Neuronal stem cell (in vitro differentiated cells): ENCODE measurements at regions not wholly inside any gene's neighbourhood (a gene's known extent, or its start where the extent isn't known, plus 50 kb on each side); places are given as distances from the start of the nearest gene placed in this dataset.
A peak's percentile ranks its signal among the peaks of the same experiment; 100 is the strongest.

ENCODE experiments used
- DNase-seq: peaks from one replicate; pipeline ENCODE4 v3.0.0-alpha.2; 2013; ENCODE audit warnings: low spot score
- H2AFZ ChIP-seq: one replicate; pipeline ENCODE4 v1.6.1; 2013; ENCODE audit warnings: mild to moderate bottlenecking, low read length, inconsistent platforms
- H2AK5ac ChIP-seq: 2 replicates; pipeline ENCODE4 v1.6.1; 2013; ENCODE audit warnings: low read depth, mild to moderate bottlenecking, inconsistent platforms, low read length, moderate library complexity, mixed read lengths
- H2BK120ac ChIP-seq: 2 replicates; pipeline ENCODE4 v1.6.1; 2013; ENCODE audit warnings: low read depth, mild to moderate bottlenecking, inconsistent platforms, low read length, moderate library complexity, mixed read lengths
- H2BK12ac ChIP-seq: one replicate; pipeline ENCODE4 v1.6.1; 2013; ENCODE audit warnings: low read length, inconsistent platforms
- H2BK15ac ChIP-seq: 2 replicates; pipeline ENCODE4 v1.6.1; 2013; ENCODE audit warnings: mild to moderate bottlenecking, low read length, inconsistent platforms, mixed read lengths
- H2BK5ac ChIP-seq: one replicate; pipeline ENCODE4 v1.6.1; 2013; ENCODE audit warnings: inconsistent platforms, mild to moderate bottlenecking, low read length, moderate library complexity
- H3K14ac ChIP-seq: one replicate; pipeline ENCODE4 v1.6.1; 2013; ENCODE audit warnings: low read length, inconsistent platforms
- H3K18ac ChIP-seq: 2 replicates; pipeline ENCODE4 v1.6.1; 2013; ENCODE audit warnings: low read length, inconsistent platforms
- H3K23ac ChIP-seq: 2 replicates; pipeline ENCODE4 v1.6.1; 2013; ENCODE audit warnings: low read depth, mild to moderate bottlenecking, mixed read lengths, low read length, inconsistent platforms; ENCODE audit not compliant: poor library complexity
- H3K27ac ChIP-seq: replicated peaks from 3 replicates; pipeline ENCODE4 v1.5.1; 2013; ENCODE audit warnings: low read length, inconsistent platforms
- H3K27me3 ChIP-seq, 3 experiments: 2 replicates each; pipeline ENCODE4 v1.6.1; 2013; ENCODE audit warnings: low read length in 3 of 3, mild to moderate bottlenecking in 2 of 3, inconsistent platforms in 1 of 3, low read depth in 1 of 3, mixed read lengths in 1 of 3, moderate library complexity in 1 of 3; ENCODE audit not compliant: control insufficient read depth in 3 of 3, insufficient read depth in 3 of 3
- H3K36me3 ChIP-seq, 2 donors: replicated peaks in 1 of 2; 2 replicates each; pipeline ENCODE4 v1.6.1; 2013; ENCODE audit warnings: low read length in 2 of 2; ENCODE audit not compliant: control insufficient read depth in 2 of 2, insufficient read depth in 2 of 2
- H3K4ac ChIP-seq: 2 replicates; pipeline ENCODE4 v1.6.1; 2013; ENCODE audit warnings: inconsistent platforms, mild to moderate bottlenecking, low read length, moderate library complexity
- H3K4me1 ChIP-seq, 2 donors: 1 replicate in 1 of 2; 2 replicates in 1 of 2; pipeline ENCODE4 v1.6.1; 2013; ENCODE audit warnings: low read length in 2 of 2, low read depth in 1 of 2; ENCODE audit not compliant: control insufficient read depth in 2 of 2, insufficient read depth in 1 of 2
- H3K4me2 ChIP-seq: one replicate; pipeline ENCODE4 v1.6.1; 2013; ENCODE audit warnings: mild to moderate bottlenecking, low read length, inconsistent platforms; ENCODE audit not compliant: insufficient read depth, poor library complexity, severe bottlenecking
- H3K4me3 ChIP-seq, 2 donors: 2 replicates each; pipeline ENCODE4 v1.5.1; 2013; ENCODE audit warnings: low read length in 2 of 2, mild to moderate bottlenecking in 2 of 2, inconsistent platforms in 1 of 2, moderate library complexity in 1 of 2
- H3K79me1 ChIP-seq: one replicate; pipeline ENCODE4 v1.6.1; 2013; ENCODE audit warnings: low read depth, mild to moderate bottlenecking, inconsistent platforms, low read length, moderate library complexity
- H3K9ac ChIP-seq: one replicate; pipeline ENCODE4 v1.6.1; 2013; ENCODE audit warnings: mild to moderate bottlenecking, low read depth, low read length, inconsistent platforms; ENCODE audit not compliant: poor library complexity
- H3K9me3 ChIP-seq, 2 donors: replicated peaks in 1 of 2; 2 replicates each; pipeline versions ENCODE3 to v1.6.1; 2013; ENCODE audit warnings: low read length in 2 of 2, mild to moderate bottlenecking in 2 of 2, inconsistent platforms in 1 of 2, low read depth in 1 of 2, mixed read lengths in 1 of 2, moderate library complexity in 1 of 2; ENCODE audit not compliant: control insufficient read depth in 2 of 2, insufficient read depth in 1 of 2
- H4K8ac ChIP-seq: one replicate; pipeline ENCODE4 v1.6.1; 2013; ENCODE audit warnings: low read depth, mild to moderate bottlenecking, inconsistent platforms, low read length, moderate library complexity
- H4K91ac ChIP-seq: one replicate; pipeline ENCODE4 v1.6.1; 2013; ENCODE audit warnings: low read length, low read depth, mild to moderate bottlenecking, inconsistent platforms; ENCODE audit not compliant: poor library complexity
- WGBS, 2 donors: extraction: QIAGEN DNeasy Blood & Tissue Kit; methylation state at CpG; one replicate each; pipeline ENCODE4 v1.1.7; 2013; ENCODE audit warnings: missing lambda C conversion rate in 2 of 2, mixed read lengths in 1 of 2; ENCODE audit not compliant: insufficient read length in 2 of 2, insufficient replicate concordance in 1 of 2; ENCODE audit errors: extremely low coverage in 2 of 2; 5-methylcytosine and 5-hydroxymethylcytosine counted together

GRCh38 chr2:57677296-57677695, 369.3 kb upstream of the VRK2 start:
- no peak overlapping the region for H2AFZ ChIP-seq
- H3K9ac ChIP-seq, result no peak overlapping the region
- no peak overlapping the region for H4K91ac ChIP-seq
- no peaks in the 10 kb centered on the region for H3K9me3 ChIP-seq
- no peak overlapping the region for H2BK5ac ChIP-seq
- no peak overlapping the region for H3K4me3 ChIP-seq
- no peak overlapping the region for H2BK12ac ChIP-seq
- no peaks in the 10 kb centered on the region for H3K36me3 ChIP-seq
- DNase-seq, result no peak
- H4K8ac ChIP-seq, result no peak overlapping the region
- H2AK5ac ChIP-seq, result no peak overlapping the region
- H3K14ac ChIP-seq, result no peak overlapping the region
- no peaks in the 10 kb centered on the region for H3K27me3 ChIP-seq
- no peak overlapping the region for H3K27ac ChIP-seq
- no peak overlapping the region for H3K23ac ChIP-seq
- no peak overlapping the region for H2BK120ac ChIP-seq
- no peaks in the 10 kb centered on the region for H3K79me1 ChIP-seq
- H2BK15ac ChIP-seq, result no peak overlapping the region
- no peaks in the 10 kb centered on the region for H3K4me1 ChIP-seq
- no peak overlapping the region for H3K4me2 ChIP-seq
- no peak overlapping the region for H3K4ac ChIP-seq
- H3K18ac ChIP-seq, result no peak overlapping the region

- Histone ChIP-seq H2BK120ac (no peak overlapping the region), H3K27ac (no peak overlapping the region), H2AK5ac (no peak overlapping the region), H3K23ac (no peak overlapping the region), H3K4ac (no peak overlapping the region), H3K4me2 (no peak overlapping the region), H3K18ac (no peak overlapping the region), H3K9me3 (no peaks in the 10 kb centered on the region), H3K79me1 (no peaks in the 10 kb centered on the region), H4K8ac (no peak overlapping the region), H3K14ac (no peak overlapping the region), H4K91ac (no peak overlapping the region), H3K36me3 (no peaks in the 10 kb centered on the region), H3K4me1 (no peaks in the 10 kb centered on the region), H3K27me3 (no peaks in the 10 kb centered on the region), H2AFZ (no peak overlapping the region), H2BK5ac (no peak overlapping the region), H2BK12ac (no peak overlapping the region), H3K9ac (no peak overlapping the region), H3K4me3 (no peak overlapping the region), H2BK15ac (no peak overlapping the region)
- no CpG with 5 or more reads among the region's 1 CpG for WGBS, 2 donors
- no peak for DNase-seq
These were observed 365.0 kb upstream of the VRK2 start for GRCh38 chr2:57681650-57682049.

GRCh38 chr2:57685032-57685431, 361.6 kb upstream of the VRK2 start:
- no peak overlapping the region for H3K14ac ChIP-seq
- WGBS, 2 donors, result no CpG with 5 or more reads among the region's 2 CpGs
- no peak overlapping the region for H4K91ac ChIP-seq

GRCh38 chr2:57692395-57692794, 354.2 kb upstream of the VRK2 start:
- Histone ChIP-seq H2BK120ac (no peak overlapping the region), H3K4ac (no peak overlapping the region), H2BK12ac (no peak overlapping the region), H3K4me2 (no peak overlapping the region), H3K79me1 (no peaks in the 10 kb centered on the region), H2AFZ (no peak overlapping the region), H3K36me3 (no peaks in the 10 kb centered on the region), H4K8ac (no peak overlapping the region), H3K23ac (no peak overlapping the region), H3K27ac (no peak overlapping the region), H4K91ac (no peak overlapping the region), H3K18ac (no peak overlapping the region), H3K14ac (no peak overlapping the region), H3K4me3 (no peak overlapping the region), H2BK5ac (no peak overlapping the region), H3K9ac (no peak overlapping the region), H2AK5ac (no peak overlapping the region), H2BK15ac (no peak overlapping the region), H3K9me3 (peaks cover 0 to 4% of the 10 kb centered on the region in 2 donors), H3K27me3 (no peaks in the 10 kb centered on the region), H3K4me1 (peaks cover 0 to 3% of the 10 kb centered on the region in 2 donors)
- no peak for DNase-seq

More at GRCh38 chr2:57685032-57685431, 361.6 kb upstream of the VRK2 start:
- Histone ChIP-seq H3K27ac (no peak overlapping the region), H3K4ac (no peak overlapping the region), H4K8ac (no peak overlapping the region), H3K9me3 (no peaks in the 10 kb centered on the region), H3K27me3 (no peaks in the 10 kb centered on the region), H2BK12ac (no peak overlapping the region), H3K4me1 (no peaks in the 10 kb centered on the region), H3K4me3 (no peak overlapping the region), H2BK120ac (no peak overlapping the region), H3K4me2 (no peak overlapping the region), H2BK5ac (no peak overlapping the region), H3K79me1 (no peaks in the 10 kb centered on the region), H2AK5ac (no peak overlapping the region), H3K9ac (no peak overlapping the region), H3K18ac (no peak overlapping the region), H3K23ac (no peak overlapping the region), H2BK15ac (peak overlapping the region; percentile 28), H2AFZ (no peak overlapping the region), H3K36me3 (no peaks in the 10 kb centered on the region)
- DNase-seq, result no peak
